Hematopoietic multipotent progenitor cell treated with erythropoietin and hydrocortisone succinate and interleukin-3 and kit ligand, for 8 days (in vitro differentiated cells): ENCODE measurements at regions not wholly inside any gene's neighbourhood (a gene's known extent, or its start where the extent isn't known, plus 50 kb on each side); places are given as distances from the start of the nearest gene placed in this dataset.

Experiments
- DNase-seq: peaks from one replicate; pipeline ENCODE4 v3.0.0-alpha.2; 2015

- no peak for DNase-seq
Measured at GRCh38 chr9:88936132-88936531, 55.1 kb upstream of the S1PR3 start.

GRCh38 chr9:88936668-88937067 is 54.6 kb upstream of the S1PR3 start:
- DNase-seq: no peak

- DNase-seq: no peak
Measured at GRCh38 chr9:88937248-88937647, 54.0 kb upstream of the S1PR3 start.

- DNase-seq: no peak
Measured at GRCh38 chr9:88938189-88938588, 53.1 kb upstream of the S1PR3 start.
